GM21576 (cell line): ENCODE measurements at regions not wholly inside any gene's neighbourhood (a gene's known extent, or its start where the extent isn't known, plus 50 kb on each side); places are given as distances from the start of the nearest gene placed in this dataset.

Source experiments
- ATAC-seq: cut with Tn5 transposase; IDR thresholded peaks from one replicate; pipeline ENCODE4 v1.9.1; 2021; ENCODE audit warnings: mild to moderate bottlenecking, moderate library complexity; ENCODE audit not compliant: unreplicated experiment

DNA sequence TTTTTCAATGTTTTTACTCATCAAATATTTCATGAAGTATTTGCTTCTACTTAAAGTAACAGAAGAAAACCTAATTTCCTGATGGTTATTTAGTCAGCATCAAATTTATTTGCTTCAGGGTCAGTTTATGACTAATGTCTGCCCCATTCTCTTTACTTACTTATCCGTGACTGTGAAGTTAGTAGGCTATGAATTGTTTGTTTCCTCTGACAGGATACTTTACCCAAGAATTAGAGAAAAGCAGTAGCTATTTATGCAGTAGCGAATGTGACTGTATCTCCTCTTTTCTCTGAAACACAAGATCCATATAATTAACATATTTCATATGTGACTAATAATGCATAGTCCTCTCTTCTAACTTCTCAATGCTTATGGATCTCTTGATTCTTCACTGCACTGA is 329.9 kb upstream of the ROBO1 start:
- ATAC-seq: no peak

DNA sequence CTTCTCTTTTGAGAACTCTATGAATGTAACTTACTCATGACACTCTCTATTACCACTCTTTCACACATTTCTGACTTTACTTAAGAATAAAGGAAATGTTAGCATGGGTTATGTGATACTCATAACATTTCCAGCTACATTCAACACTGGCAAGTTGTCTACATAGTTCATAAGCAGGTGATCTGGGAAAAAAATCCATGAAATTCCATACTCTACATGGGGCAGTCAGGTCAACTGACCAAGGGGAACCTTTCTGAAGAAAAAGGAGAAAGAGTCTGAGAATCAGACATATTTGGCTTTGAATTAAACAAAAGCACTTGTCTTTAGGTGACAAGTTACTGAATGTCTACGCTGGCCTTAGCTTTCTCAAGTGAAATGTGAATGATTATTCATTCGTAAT is 329.1 kb upstream of the ROBO1 start:
- ATAC-seq: no peak

- ATAC-seq: no peak
Measured at GRCh38 chr3:80094589-80094988, 326.8 kb upstream of the ROBO1 start.

DNA sequence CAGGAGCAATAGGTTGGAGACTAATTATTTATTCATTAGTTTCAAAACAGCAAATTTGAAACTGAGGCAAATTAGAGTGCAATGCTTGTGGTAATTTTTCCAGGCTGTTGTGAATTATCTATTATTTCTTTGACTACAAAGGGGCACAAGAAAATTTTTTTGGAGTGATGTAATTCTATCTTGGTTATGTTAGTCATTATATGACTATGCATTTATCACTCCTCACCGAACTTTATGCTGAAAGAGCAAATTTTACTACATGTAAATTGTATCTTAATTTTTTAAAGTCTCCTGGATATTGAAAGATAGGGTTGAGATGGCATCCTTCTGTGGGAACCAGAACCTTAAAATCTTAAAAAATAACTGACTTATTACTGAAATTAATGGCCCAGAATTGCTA is 320.0 kb upstream of the ROBO1 start:
- no peak for ATAC-seq

DNA sequence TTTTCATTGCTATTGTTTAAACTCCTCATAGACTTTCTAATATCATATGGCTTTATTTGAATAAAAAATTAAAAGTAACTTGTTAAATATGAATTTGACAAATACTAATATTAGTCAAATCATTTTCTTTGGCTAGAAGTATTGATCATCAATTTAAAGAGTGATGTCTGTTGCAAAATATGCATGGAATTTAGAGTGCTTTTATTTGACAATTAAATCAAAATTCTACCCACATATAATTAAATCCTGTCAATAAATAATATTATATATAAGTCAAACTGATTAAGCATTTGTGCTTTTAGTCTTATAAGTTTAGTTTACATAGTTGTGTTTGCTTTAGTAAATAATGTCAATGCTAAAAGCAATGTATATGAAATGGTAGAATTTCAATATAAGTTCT is 318.6 kb upstream of the ROBO1 start:
- ATAC-seq: no peak

- ATAC-seq: no peak
Measured at GRCh38 chr3:80079886-80080285, 312.1 kb upstream of the ROBO1 start.

DNA sequence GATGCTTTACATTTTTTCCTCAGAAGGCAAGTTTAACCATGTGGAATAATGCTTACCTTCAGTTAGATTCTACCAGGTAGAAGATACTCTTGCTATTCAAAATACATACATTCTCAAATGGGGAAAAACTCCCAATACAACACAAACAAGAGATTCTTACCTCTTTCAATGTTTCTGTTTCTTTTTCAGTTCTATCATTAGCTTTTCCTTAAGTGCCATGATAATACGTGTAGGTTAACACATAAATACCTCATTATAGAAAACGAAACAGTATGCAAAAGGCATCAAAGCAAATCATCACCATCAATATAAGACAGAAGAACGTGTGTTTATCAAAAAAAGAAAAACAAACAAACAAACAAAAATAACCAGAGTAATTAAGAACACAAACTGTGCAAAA is 300.7 kb upstream of the ROBO1 start:
- no peak for ATAC-seq

- ATAC-seq: no peak
Measured at GRCh38 chr3:80063535-80063934, 295.7 kb upstream of the ROBO1 start.

DNA sequence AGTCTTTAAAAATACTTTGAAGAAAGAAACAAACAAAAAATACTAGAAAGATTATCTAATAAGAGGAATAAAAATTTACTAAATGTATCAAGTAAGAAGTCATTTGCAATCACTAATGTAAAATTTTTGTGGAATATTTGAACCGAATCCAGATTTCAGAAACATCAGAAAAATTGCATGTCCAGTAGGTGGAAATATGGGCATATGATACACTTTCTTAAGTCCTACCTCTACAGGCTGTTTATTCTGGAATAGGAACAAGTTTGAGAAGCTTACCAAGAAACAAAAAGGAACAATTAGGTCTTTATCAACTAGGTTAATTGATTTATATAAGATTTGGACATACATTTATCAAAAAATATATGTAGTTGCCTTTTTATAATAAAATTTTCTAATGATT is 292.9 kb upstream of the ROBO1 start:
- no peak for ATAC-seq

DNA sequence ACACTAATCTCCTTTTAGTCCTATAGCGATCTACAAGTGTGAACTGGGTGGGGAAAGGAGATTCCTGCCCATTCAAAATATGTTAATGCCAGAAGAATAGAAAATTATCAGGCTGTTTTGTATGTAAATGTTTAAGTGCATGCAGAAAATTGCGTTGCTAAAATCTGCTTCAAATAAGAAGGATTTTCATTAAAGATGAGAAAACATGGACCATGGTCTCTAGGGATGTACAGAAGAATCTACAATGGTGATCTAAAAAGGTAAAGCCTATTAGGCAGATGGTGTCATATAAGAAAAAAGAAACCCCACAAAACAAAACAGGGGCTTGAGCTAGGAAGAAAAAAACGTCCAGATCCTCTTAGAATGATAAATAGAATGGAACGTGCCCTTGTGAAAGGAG is 287.5 kb upstream of the ROBO1 start:
- ATAC-seq: no peak

GRCh38 chr3:80052271-80052670 is 284.5 kb upstream of the ROBO1 start:
- ATAC-seq: no peak

- no peak for ATAC-seq
Measured at GRCh38 chr3:80051602-80051962, 283.8 kb upstream of the ROBO1 start.

DNA sequence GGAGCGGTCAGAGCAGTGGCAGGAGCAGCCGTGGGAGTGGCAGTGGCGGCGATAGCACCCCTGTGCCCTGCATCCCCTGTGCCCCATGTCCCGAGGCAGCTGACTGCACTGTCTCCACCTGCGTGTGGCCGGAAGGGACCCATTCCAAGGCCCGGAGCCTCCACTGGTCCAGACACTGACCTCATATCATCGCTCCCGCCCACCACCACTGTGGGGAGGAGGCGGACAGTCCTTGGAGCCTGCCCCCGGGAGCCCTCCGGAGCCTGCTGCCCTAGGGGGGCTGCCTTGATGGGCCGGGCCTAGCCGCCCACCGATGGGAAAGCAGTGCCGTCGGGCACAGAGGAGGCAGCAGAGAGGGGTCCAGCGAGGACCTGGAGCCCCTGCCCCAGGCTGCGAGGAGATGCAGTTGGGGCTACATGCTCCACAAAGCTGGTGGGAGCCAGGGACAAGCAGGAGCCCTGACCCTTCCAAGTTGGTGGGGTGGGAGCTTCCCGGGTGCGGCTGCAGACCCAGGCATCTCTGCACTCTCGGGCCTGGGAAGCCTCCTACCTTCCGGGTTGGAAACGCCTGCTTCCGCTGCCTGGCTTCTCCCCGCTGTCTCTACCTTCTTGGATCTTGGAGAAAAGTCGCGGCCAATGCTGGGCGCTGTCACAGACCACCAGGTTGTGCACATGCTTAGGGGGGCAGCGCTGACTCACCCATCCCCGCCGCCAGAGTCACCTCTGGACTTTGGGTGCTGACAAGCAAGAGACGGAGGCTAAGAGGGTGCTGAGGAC is 283.2 kb upstream of the ROBO1 start:
- ATAC-seq: no peak

DNA sequence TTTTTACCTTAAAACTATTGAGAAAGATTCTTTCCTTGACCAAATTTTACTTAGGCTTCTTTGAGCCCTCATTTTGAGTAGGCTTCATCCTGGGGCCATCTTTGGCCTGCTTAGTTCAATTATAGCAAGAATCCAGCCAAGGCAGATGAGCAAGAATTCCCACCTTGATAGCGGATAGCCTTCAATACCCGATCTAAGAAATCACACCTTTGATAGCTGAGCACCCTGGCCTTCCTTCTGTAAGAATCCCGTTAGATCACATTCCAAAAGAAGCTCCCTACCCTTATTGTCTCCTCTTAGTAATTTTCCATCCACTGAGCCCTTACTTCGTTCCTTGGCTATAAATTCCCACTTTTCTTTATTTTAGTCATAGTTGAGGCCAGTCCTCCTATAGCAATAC is 275.4 kb upstream of the ROBO1 start:
- ATAC-seq: no peak

DNA sequence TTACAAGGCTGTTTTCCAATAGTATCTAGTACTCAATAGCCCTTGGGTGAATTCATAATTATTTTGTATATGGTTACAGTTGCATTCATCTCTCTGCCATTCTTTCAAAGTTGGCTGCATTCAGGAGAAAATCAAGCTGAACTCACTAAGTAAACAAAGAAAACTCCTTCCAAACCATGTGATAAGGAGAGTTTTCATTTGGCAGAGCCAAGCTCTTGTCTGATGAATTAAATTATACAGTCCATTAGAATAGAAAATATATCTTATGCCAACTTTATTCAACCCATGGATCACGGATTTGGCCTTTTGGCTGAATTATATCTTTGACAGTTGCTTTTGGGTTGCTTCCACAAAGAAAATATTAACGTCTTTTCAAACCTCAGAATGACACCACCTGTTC is 272.3 kb upstream of the ROBO1 start:
- no peak for ATAC-seq

DNA sequence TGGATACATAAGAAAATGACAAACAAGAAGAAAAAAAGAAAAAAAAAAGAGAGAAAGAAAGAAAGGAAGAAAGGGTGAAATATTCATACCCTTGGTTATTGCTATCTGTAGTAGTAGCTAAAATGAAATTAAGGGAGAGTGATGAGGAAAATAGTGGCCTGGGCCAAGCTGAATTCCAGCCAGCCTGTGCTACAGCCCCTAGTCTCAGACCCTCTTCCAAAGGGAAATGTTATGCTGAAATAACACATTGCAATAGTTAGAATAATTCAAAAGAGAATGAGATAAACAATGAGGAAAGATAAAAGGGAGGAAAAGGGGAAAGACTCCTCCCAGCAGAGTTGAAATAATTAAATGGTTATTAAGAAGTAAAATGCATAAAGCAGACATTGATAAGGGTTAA is 268.4 kb upstream of the ROBO1 start:
- no peak for ATAC-seq

DNA sequence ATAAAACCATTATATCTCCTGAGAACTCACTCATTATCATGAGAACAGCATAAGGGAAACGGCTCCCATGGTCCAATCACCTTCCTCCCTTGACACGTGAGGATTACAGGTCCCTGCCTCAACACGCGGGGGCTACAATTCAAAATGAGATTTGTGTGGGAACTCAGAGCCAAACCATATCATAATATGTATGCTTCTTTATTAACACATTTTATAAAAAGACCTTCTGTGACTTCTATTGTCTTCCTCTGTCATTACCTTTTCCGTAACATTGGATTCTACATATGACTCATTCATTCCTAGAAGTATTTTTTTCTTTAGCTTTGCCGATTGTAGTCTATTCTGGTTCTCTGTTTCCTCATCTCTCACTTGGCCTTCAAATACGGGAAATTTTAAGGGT is 267.2 kb upstream of the ROBO1 start:
- ATAC-seq: no peak

GRCh38 chr3:80023010-80023409 is 255.2 kb upstream of the ROBO1 start:
- no peak for ATAC-seq

DNA sequence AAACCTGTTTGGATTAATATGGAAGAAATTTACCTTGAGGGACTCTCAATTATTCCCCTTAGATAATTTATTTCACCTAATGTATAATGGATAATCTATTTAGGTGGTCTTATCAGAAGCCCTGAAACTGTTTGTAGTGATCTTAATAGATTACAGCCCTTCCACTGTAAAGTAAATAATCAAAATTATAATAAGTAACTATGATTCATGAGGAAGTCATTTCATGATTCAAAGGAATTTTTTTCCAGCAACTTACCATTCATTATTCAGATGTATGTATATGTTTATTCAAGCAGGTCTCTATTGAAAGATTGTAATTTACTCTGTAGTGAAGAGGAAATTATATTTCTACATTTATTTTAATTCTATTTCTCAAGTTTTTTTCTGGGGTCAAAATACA is 250.6 kb upstream of the ROBO1 start:
- ATAC-seq: no peak

GRCh38 chr3:80017369-80017768 is 249.6 kb upstream of the ROBO1 start:
- no peak for ATAC-seq

GRCh38 chr3:80014576-80014975 is 246.8 kb upstream of the ROBO1 start:
- no peak for ATAC-seq

DNA sequence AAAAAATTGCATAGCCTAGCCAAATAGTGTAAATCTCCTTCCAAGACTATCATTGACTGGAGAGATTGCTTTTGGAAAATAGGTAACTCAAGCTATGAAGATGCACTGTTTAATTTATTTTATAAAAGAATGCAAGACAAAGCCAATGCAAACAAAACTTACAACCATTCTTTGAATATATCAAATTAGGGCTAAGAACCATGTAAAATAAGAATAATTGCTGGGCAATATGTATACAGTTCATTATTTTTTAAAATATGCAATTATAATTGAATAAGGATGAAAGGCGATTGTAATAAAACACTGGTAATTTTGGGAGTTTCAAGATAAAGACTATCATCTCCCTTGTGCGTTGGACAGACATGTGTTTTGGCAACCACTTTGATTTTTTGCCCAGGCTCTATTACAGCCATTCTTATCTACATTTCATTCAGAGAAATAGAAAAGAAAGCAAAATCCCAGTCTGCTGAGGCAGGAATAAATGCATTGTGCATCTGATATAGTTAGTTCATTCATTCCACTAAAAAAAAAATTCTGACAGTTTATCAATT is 242.3 kb upstream of the ROBO1 start:
- no peak for ATAC-seq

DNA sequence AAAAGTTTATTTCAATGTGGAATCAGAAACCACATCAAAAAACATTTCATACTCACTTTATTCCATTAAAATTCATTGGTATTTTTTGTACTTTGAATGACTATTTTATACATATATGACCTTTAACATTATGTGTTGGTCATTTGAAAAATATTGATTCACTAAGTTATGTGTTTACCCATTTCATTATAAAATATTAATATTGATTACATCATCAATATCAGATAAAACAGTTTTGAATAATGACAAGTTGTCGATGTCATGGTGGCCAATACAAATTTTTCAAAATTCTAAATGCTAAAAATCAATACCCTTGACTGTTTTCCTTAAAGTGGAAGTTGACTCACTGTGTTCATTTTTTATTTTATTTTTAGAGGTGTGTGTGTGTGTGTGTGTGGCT is 239.7 kb upstream of the ROBO1 start:
- no peak for ATAC-seq
